ENCODE measurements at regions not wholly inside any gene's neighbourhood (a gene's known extent, or its start where the extent isn't known, plus 50 kb on each side); places are given as distances from the start of the nearest gene placed in this dataset.

- no peak for DNase-seq (ENCODE audit: low read depth in 2 of 2)
Observed at GRCh38 chr14:42633504-42634095, 1026.9 kb downstream of the LRFN5 start.

- no peak for DNase-seq (ENCODE audit: low read depth in 2 of 2)
Observed at GRCh38 chr14:42629553-42629952, 1022.9 kb downstream of the LRFN5 start.

GRCh38 chr14:42628602-42629001 lies 1021.9 kb downstream of the LRFN5 start:
- no peak for DNase-seq (ENCODE audit: low read depth in 2 of 2)

- no peak for DNase-seq (ENCODE audit: low read depth in 2 of 2)
Observed at GRCh38 chr14:42626986-42627385, 1020.3 kb downstream of the LRFN5 start.

- no peak for DNase-seq (ENCODE audit: low read depth in 2 of 2)
Observed at GRCh38 chr14:42624980-42625761, 1018.5 kb downstream of the LRFN5 start.

- DNase-seq (ENCODE audit: low read depth in 2 of 2), result no peak
Observed at GRCh38 chr14:42617005-42617404, 1010.3 kb downstream of the LRFN5 start.

GRCh38 chr14:42606839-42607238 lies 1000.2 kb downstream of the LRFN5 start:
- no peak for DNase-seq (ENCODE audit: low read depth in 2 of 2)

- DNase-seq (ENCODE audit: low read depth in 2 of 2), result no peak
Observed at GRCh38 chr14:42602336-42602845, 995.7 kb downstream of the LRFN5 start.

- DNase-seq (ENCODE audit: low read depth in 2 of 2), result no peak
Observed at GRCh38 chr14:42572032-42572431, 965.4 kb downstream of the LRFN5 start.

- DNase-seq (ENCODE audit: low read depth in 2 of 2), result no peak
Observed at GRCh38 chr14:42569227-42569626, 962.6 kb downstream of the LRFN5 start.

GRCh38 chr14:42565556-42565955 lies 958.9 kb downstream of the LRFN5 start:
- DNase-seq (ENCODE audit: low read depth in 2 of 2), result no peak

- DNase-seq (ENCODE audit: low read depth in 2 of 2), result no peak
Observed at GRCh38 chr14:42563313-42563712, 956.6 kb downstream of the LRFN5 start.

GRCh38 chr14:42556551-42556950 lies 949.9 kb downstream of the LRFN5 start:
- no peak for DNase-seq (ENCODE audit: low read depth in 2 of 2)

GRCh38 chr14:42555365-42555764 lies 948.7 kb downstream of the LRFN5 start:
- no peak for DNase-seq (ENCODE audit: low read depth in 2 of 2)

- no peak for DNase-seq (ENCODE audit: low read depth in 2 of 2)
Observed at GRCh38 chr14:42554091-42554490, 947.4 kb downstream of the LRFN5 start.

GRCh38 chr14:42550310-42550709 lies 943.6 kb downstream of the LRFN5 start:
- no peak for DNase-seq (ENCODE audit: low read depth in 2 of 2)

- DNase-seq (ENCODE audit: low read depth in 2 of 2), result no peak
Observed at GRCh38 chr14:42548349-42548748, 941.7 kb downstream of the LRFN5 start.

GRCh38 chr14:42545636-42546035 lies 939.0 kb downstream of the LRFN5 start:
- DNase-seq (ENCODE audit: low read depth in 2 of 2), result no peak

GRCh38 chr14:42541535-42542001 lies 934.9 kb downstream of the LRFN5 start:
- no peak for DNase-seq (ENCODE audit: low read depth in 2 of 2)

- no peak for DNase-seq (ENCODE audit: low read depth in 2 of 2)
Observed at GRCh38 chr14:42535397-42535796, 928.7 kb downstream of the LRFN5 start.

GRCh38 chr14:42533476-42533875 lies 926.8 kb downstream of the LRFN5 start:
- DNase-seq (ENCODE audit: low read depth in 2 of 2), result no peak

- DNase-seq (ENCODE audit: low read depth in 2 of 2), result no peak
Observed at GRCh38 chr14:42532194-42532593, 925.5 kb downstream of the LRFN5 start.

- no peak for DNase-seq (ENCODE audit: low read depth in 2 of 2)
Observed at GRCh38 chr14:42527141-42527540, 920.5 kb downstream of the LRFN5 start.

Measured in activated CD4-positive, alpha-beta T cell treated with anti-CD3 and anti-CD28 coated beads for 24 hours (primary cell).